D721Med (cell line): ENCODE measurements at regions not wholly inside any gene's neighbourhood (a gene's known extent, or its start where the extent isn't known, plus 50 kb on each side); places are given as distances from the start of the nearest gene placed in this dataset.
"Not testable (repeated sequence)": the region's sequence is repeated elsewhere in the genome, so short reads cannot be mapped to it uniquely, and the experiment has no call there.

Source experiments
- DNase-seq: peaks from one replicate; pipeline ENCODE4 v3.0.0; 2011; ENCODE audit warnings: low spot score; ENCODE audit not compliant: insufficient read length
- FAIRE-seq: peaks from 2 replicates; lab custom pipeline; 2011; peaks lifted over from hg19 to GRCh38; lab: Jason Lieb, UNC
- TF ChIP-seq, protein P1 (sequence below): IDR thresholded peaks from 2 replicates; pipeline ENCODE4 v1.5.1; 2012; ENCODE audit warnings: mild to moderate bottlenecking, control low read depth; ENCODE audit not compliant: insufficient read depth; ENCODE audit errors: missing control alignments

DNA sequence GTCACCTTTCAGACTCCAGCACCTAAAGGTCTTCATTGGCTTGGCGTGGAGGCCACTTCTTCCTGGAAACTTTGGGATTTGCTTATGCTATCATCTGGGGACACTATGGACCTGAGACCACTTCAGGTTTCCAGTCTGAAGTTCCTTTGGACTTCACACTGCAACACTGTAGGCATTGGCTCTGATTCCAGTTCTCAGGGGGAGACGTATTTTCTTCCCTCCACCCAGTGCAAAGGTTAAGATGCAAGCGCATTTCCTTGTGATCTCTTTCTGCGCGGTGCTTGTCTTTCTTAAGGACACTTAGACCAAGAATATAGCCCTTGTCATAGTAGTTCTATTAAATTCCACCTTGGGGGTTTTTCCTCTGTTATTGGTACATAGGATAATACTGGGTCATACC lies 299.8 kb downstream of the TSHZ3 start:
- TF ChIP-seq, protein P1, sequence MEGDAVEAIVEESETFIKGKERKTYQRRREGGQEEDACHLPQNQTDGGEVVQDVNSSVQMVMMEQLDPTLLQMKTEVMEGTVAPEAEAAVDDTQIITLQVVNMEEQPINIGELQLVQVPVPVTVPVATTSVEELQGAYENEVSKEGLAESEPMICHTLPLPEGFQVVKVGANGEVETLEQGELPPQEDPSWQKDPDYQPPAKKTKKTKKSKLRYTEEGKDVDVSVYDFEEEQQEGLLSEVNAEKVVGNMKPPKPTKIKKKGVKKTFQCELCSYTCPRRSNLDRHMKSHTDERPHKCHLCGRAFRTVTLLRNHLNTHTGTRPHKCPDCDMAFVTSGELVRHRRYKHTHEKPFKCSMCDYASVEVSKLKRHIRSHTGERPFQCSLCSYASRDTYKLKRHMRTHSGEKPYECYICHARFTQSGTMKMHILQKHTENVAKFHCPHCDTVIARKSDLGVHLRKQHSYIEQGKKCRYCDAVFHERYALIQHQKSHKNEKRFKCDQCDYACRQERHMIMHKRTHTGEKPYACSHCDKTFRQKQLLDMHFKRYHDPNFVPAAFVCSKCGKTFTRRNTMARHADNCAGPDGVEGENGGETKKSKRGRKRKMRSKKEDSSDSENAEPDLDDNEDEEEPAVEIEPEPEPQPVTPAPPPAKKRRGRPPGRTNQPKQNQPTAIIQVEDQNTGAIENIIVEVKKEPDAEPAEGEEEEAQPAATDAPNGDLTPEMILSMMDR: no peak
- FAIRE-seq (no peak), DNase-seq (no peak)

DNA sequence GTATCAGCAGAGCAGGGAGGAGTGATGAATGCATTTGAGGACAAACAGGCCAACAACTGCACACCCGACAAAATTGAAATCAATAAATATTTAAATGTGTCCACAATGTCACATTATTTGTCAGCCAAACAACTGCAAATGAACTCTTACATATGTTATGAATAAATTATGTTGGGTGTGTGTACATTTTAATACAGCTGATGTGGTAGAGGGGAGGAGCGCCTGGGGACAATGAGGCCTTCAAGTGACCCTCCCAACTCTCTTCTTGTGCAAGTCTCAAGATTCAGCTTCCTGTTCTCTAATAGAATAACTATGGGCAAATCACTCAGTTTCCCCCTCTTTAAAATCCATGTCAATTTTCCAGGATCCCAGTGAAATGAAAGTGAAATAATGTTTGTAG lies 303.2 kb downstream of the TSHZ3 start:
- FAIRE-seq (no peak), DNase-seq (no peak)
- TF ChIP-seq, protein P1: no peak

DNA sequence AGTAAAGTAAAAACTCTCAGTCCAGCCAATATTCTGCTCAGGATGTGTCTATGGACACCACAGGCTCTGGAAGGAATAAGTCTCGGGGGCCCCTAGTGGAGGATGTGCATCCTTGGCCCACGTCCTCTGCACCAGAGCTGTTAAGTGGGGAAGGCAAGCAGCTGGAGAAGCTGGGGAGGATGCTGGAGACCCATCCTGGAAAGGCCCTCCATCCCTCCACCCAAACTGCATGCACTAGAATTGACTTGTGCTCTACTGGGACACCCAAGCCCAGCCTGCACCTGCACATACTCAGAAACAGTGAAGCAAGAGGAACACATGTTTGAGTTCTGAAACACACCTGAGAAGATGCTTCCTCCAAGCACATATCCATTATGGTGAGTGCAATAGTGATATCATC lies 307.8 kb downstream of the TSHZ3 start:
- no peak for DNase-seq
- TF ChIP-seq, protein P1: no peak
- no peak for FAIRE-seq

DNA sequence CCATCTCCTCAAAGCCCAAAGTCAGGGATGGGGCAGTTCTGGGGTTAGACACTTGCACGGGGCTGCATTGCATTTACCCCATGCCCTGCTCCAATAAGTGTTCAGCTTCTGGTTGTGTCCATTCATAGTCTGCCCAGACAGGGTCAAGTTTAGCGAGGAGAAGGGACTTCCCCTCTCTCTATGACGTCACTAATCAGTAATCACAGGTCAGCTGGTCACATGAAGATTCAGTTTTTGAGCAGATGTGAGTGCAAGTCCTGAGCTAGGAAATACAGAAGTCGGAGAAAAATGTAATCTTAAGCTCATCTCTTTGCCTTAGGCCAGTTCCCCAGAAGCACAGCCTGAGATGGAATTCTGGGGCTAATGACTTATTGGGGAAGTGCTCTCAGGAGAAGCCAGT lies 310.1 kb downstream of the TSHZ3 start:
- FAIRE-seq (no peak), DNase-seq (no peak)
- TF ChIP-seq, protein P1: no peak

DNA sequence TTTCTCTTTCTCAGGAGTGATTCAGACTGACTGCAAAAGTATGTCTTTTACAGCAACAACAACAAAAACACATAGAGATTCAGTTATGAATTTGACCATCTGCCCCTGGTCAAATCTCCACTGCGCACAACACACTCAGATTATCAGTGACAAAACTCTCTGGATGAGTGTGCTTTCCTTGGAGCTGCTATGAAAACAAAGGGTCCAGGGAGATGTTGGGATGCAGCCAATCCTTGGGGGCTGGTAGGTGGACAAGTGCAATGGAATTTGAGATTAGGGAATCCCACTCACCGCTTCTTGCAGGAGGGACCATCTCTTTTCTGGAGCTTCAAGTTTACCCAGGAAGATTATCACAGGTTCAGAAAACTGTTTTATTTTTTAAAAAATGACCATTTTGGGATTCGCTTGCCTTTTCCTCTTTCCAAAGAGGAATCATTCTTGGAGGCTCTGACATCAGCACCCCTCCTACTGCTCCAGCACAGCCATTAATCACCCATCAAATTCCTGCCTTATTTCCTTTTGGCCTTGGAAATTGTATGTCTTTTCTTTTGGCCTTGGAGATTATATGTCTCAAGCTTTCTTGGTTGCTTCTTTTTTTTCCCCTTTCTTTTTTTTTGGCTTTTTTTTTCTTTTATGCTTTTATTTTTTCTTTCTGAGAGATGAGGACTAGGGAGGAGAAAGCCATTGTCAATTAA lies 311.8 kb downstream of the TSHZ3 start:
- TF ChIP-seq, protein P1: no peak
- DNase-seq (no peak), FAIRE-seq (no peak)

DNA sequence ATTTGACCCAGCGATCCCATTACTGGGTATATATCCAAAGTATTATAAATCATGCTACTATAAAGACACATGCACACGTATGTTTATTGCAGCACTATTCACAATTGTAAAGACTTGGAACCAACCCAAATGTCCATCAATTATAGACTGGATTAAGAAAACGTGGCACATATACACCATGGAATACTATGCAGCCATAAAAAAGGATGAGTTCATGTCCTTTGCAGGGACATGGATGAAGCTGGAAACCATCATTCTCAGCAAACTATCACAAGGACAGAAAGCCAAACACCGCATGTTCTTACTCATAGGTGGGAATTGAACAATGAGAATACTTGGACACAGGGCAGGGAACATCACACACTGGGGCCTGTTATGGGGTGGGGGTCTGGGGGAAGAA lies 317.8 kb downstream of the TSHZ3 start:
- DNase-seq, FAIRE-seq: not testable (repeated sequence)

DNA sequence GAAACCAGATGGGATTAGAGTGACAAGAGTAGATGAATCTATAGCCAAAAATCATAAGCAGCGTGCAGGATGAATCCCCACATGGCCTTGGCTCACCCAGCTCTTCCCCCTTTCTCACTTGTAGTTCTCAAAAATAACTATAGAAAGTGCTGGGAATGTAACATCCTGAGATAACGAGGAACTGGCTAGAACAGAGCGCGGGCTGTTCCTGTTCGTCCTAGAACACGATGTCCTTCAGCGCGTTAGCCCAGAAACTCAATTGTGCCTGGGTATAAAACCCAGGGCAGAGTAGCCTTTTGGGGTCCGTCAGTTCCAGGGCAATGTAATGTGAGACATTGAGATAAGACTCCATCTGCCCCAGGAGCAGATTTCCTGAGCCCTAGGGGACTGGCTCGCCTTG lies 326.2 kb downstream of the TSHZ3 start:
- TF ChIP-seq, protein P1: no peak
- no peak for FAIRE-seq
- no peak for DNase-seq

DNA sequence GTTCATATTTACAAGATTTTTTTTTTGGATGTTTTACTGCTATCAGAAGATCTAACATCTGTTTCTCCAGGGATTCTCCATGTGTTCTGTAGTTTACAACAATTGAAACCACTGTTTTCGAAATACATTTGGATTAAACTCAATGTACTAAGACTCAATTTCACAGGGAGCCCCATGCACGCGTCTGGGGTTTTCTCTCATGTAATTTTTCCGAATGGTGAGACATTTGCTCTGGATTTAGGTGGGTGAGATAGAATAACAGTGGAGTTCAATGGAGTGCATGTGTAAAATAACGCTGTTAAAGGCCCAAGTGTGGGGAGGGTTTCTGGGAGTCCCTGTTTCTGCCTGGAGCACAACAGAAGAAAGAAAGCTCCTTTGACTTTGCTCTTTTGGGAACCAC lies 330.3 kb downstream of the TSHZ3 start:
- DNase-seq (no peak), FAIRE-seq (no peak)
- TF ChIP-seq, protein P1: no peak
